A549 (cell line): ENCODE measurements at regions not wholly inside any gene's neighbourhood (a gene's known extent, or its start where the extent isn't known, plus 50 kb on each side); places are given as distances from the start of the nearest gene placed in this dataset.

Experiments
- ATAC-seq, 2 experiments: fragments of 200-7000 bp in 1 of 2; fragments of >200 bp in 1 of 2; cut with Nextera tagmentation in 1 of 2; cut with Tn5 transposase in 1 of 2; 3 replicates each; pipeline versions ENCODE4 v1.8.0 to v1.9.1; 2018 to 2020; ENCODE audit warnings: mild to moderate bottlenecking in 1 of 2, moderate library complexity in 1 of 2
- CTCF ChIA-PET: fragments of 300-600 bp; sonication (Branson Sonifier 250); formaldehyde crosslinking; extraction: SDS; loops from one replicate; lab custom pipeline; 2021; ENCODE audit warnings: antibody characterized with exemption, inconsistent platforms; lab: Yijun Ruan, JAX
- POLR2A ChIA-PET: fragments of 350-600 bp; formaldehyde crosslinking; extraction: SDS; loops from one replicate; lab custom pipeline; 2021; ENCODE audit warnings: antibody characterized with exemption, inconsistent platforms; lab: Yijun Ruan, JAX
- DNase-seq, 2 experiments: peaks; one replicate each; pipeline versions ENCODE4 v3.0.0 to v3.0.0-alpha.2; 2011 to 2016; ENCODE audit warnings: low read depth in 1 of 2, low spot score in 1 of 2
- FAIRE-seq: peaks from 2 replicates; lab custom pipeline; 2011; peaks lifted over from hg19 to GRCh38; lab: Jason Lieb, UNC
- H3K27ac ChIP-seq, 2 experiments: fragments of >200 bp; sonication (Bioruptor Twin); formaldehyde crosslinking; 3 replicates each; pipeline ENCODE4 v1.5.1; 2016 to 2017
- H3K4me1 ChIP-seq: fragments of >200 bp; sonication (Bioruptor Twin); formaldehyde crosslinking; 3 replicates; pipeline ENCODE4 v1.6.1; 2016
- H3K4me2 ChIP-seq: fragments of >200 bp; sonication (Bioruptor Twin); formaldehyde crosslinking; 3 replicates; pipeline ENCODE4 v1.6.1; 2016
- H3K4me3 ChIP-seq: fragments of >200 bp; sonication (Bioruptor Twin); formaldehyde crosslinking; 3 replicates; pipeline ENCODE4 v1.5.1; 2016
- H3K9me3 ChIP-seq: fragments of >200 bp; sonication (Bioruptor Twin); formaldehyde crosslinking; 3 replicates; pipeline ENCODE4 v1.6.1; 2016
- BCL3 ChIP-seq: fragments of >200 bp; sonication (Bioruptor Twin); formaldehyde crosslinking; IDR thresholded peaks from 3 replicates; pipeline ENCODE4 v1.6.1; 2016
- CBX8 ChIP-seq: fragments of 200-600 bp; sonication (generic); IDR thresholded peaks from 2 replicates; pipeline ENCODE4 v1.6.1; 2016
- CHD4 ChIP-seq: fragments of 200-600 bp; sonication (generic); IDR thresholded peaks from 2 replicates; pipeline ENCODE4 v1.6.1; 2016; ENCODE audit warnings: antibody characterized with exemption, mild to moderate bottlenecking, borderline replicate concordance
- CTCF ChIP-seq: fragments of >200 bp; sonication (Bioruptor Twin); formaldehyde crosslinking; IDR thresholded peaks from 3 replicates; pipeline ENCODE4 v1.5.1; 2016
- EHF ChIP-seq: fragments of 250-450 bp; sonication (Bioruptor Pico); IDR thresholded peaks from 2 replicates; pipeline ENCODE4 v1.5.0; 2020; ENCODE audit warnings: mild to moderate bottlenecking
- ELK1 ChIP-seq: fragments of 150-350 bp; IDR thresholded peaks from 2 replicates; pipeline ENCODE4 v1.6.1; 2014; ENCODE audit warnings: low read depth, mild to moderate bottlenecking, low read length
- FOSB ChIP-seq: fragments of 250-450 bp; sonication (Bioruptor Pico); IDR thresholded peaks from 2 replicates; pipeline ENCODE4 v1.5.0; 2020; ENCODE audit warnings: mild to moderate bottlenecking, moderate library complexity
- FOSL2 ChIP-seq, 2 experiments: fragments of 450-650 bp in 1 of 2; fragments of >200 bp in 1 of 2; sonication (Bioruptor Twin) in 1 of 2; formaldehyde crosslinking; IDR thresholded peaks; 2 replicates each; pipeline versions ENCODE4 v1.5.0 to v1.6.1; 2016 to 2020; ENCODE audit warnings: mild to moderate bottlenecking in 1 of 2, moderate library complexity in 1 of 2
- HDAC2 ChIP-seq: fragments of 200-600 bp; sonication (generic); IDR thresholded peaks from 2 replicates; pipeline ENCODE4 v1.6.1; 2016
- HES2 ChIP-seq: fragments of >200 bp; sonication (Bioruptor Twin); formaldehyde crosslinking; IDR thresholded peaks from 2 replicates; pipeline ENCODE4 v1.6.1; 2016
- HEYL ChIP-seq: fragments of 250-450 bp; sonication (Bioruptor Pico); IDR thresholded peaks from 2 replicates; pipeline ENCODE4 v1.8.0; 2021; ENCODE audit warnings: mild to moderate bottlenecking, moderate library complexity
- HMGXB4 ChIP-seq: fragments of 250-450 bp; sonication (Bioruptor Pico); IDR thresholded peaks from 2 replicates; pipeline ENCODE4 v1.5.0; 2021; ENCODE audit warnings: mild to moderate bottlenecking, moderate library complexity, borderline replicate concordance
- JUNB ChIP-seq: fragments of >200 bp; sonication (Bioruptor Twin); formaldehyde crosslinking; IDR thresholded peaks from 2 replicates; pipeline ENCODE4 v1.6.1; 2016
- KDM1A ChIP-seq: fragments of 200-600 bp; sonication (generic); IDR thresholded peaks from 2 replicates; pipeline ENCODE4 v1.6.1; 2016; ENCODE audit warnings: low read depth, mild to moderate bottlenecking
- MAFK ChIP-seq: fragments of 450-650 bp; IDR thresholded peaks from 2 replicates; pipeline ENCODE4 v1.6.1; 2014; ENCODE audit not compliant: partially characterized antibody
- MAX ChIP-seq: IDR thresholded peaks from 2 replicates; pipeline ENCODE4 v1.6.1; 2012
- POLR2AphosphoS2 ChIP-seq: conservative IDR thresholded peaks from 2 replicates; pipeline ENCODE4 v1.6.1; 2012; ENCODE audit warnings: low read length, improper control_type of control experiment, inconsistent platforms
- RAD21 ChIP-seq, 2 experiments: fragments of >200 bp in 1 of 2; sonication (Bioruptor Twin) in 1 of 2; formaldehyde crosslinking in 1 of 2; IDR thresholded peaks in 1 of 2; conservative IDR thresholded peaks in 1 of 2; 2 replicates in 1 of 2; 3 replicates in 1 of 2; pipeline ENCODE4 v1.6.1; 2012 to 2018; ENCODE audit warnings: inconsistent platforms in 1 of 2
- RNF2 ChIP-seq: fragments of 200-600 bp; sonication (generic); IDR thresholded peaks from 2 replicates; pipeline ENCODE4 v1.6.1; 2016; ENCODE audit warnings: low read depth, mild to moderate bottlenecking, antibody characterized with exemption, moderate library complexity, borderline replicate concordance
- TP53 ChIP-seq: fragments of 250-450 bp; sonication (Bioruptor Pico); IDR thresholded peaks from 2 replicates; pipeline ENCODE4 v1.5.0; 2021; ENCODE audit warnings: mild to moderate bottlenecking, moderate library complexity
- ZC3H11A ChIP-seq: fragments of 450-650 bp; IDR thresholded peaks from 2 replicates; pipeline ENCODE4 v1.6.1; 2014; ENCODE audit warnings: antibody characterized with exemption, mild to moderate bottlenecking
- WGBS: methylation state at CpG from one replicate; pipeline ENCODE4 v1.1.6; 2017; ENCODE audit errors: missing lambda C conversion rate; 5-methylcytosine and 5-hydroxymethylcytosine counted together

GRCh38 chr13:78460176-78460575 is 143.2 kb downstream of the POU4F1 start:
- CTCF ChIA-PET: interaction anchor here (0.6 kb wide), 1 partner anchor 210 kb away, joined by 3 read pairs; no protein-coding TSS in a partner anchor
- TF ChIP-seq RAD21 (conservative IDR thresholded peaks at IDR 0.05 in 1 of 2, IDR thresholded peaks at IDR 0.05 in 1 of 2): no peak
- Histone ChIP-seq H3K9me3 (no peaks in the 10 kb centered on the region), H3K4me2 (no peak overlapping the region), H3K4me3 (no peak overlapping the region), H3K27ac (no peak overlapping the region), H3K4me1 (no peaks in the 10 kb centered on the region)
- POLR2A ChIA-PET: no interaction called here
- WGBS: 14% methylated on average over 2 of the region's 2 CpGs
- FAIRE-seq: no peak
- no peak for ATAC-seq
- no peak for DNase-seq

- 29% methylated on average over 4 of the region's 4 CpGs for WGBS
- no peak for FAIRE-seq
Measured at GRCh38 chr13:78443839-78444238, 159.5 kb downstream of the POU4F1 start.

GRCh38 chr13:78437781-78438180 is 165.6 kb downstream of the POU4F1 start:
- H3K4me2 ChIP-seq: no peak overlapping the region
- POLR2A ChIA-PET: no interaction called here
- DNase-seq (no peak), FAIRE-seq (no peak), ATAC-seq (no peak)
- H3K27ac ChIP-seq: no peak overlapping the region
- TF ChIP-seq ELK1: no peak
- no peak for TF ChIP-seq TP53 (CRISPR knock-in tag)
- TF ChIP-seq HES2: no peak
- TF ChIP-seq JUNB: no peak
- TF ChIP-seq HDAC2: no peak
- no peak for TF ChIP-seq BCL3
- TF ChIP-seq KDM1A: no peak
- TF ChIP-seq MAX: no peak
- no peak for TF ChIP-seq MAFK
- TF ChIP-seq ZC3H11A: no peak
- TF ChIP-seq FOSL2 (IDR thresholded peaks at IDR 0.05): no peak
- TF ChIP-seq FOSL2 (CRISPR knock-in tag; IDR thresholded peaks at IDR 0.05): no peak
- TF ChIP-seq EHF (CRISPR knock-in tag): no peak
- no peak for TF ChIP-seq POLR2AphosphoS2
- TF ChIP-seq CTCF: no peak
- TF ChIP-seq RAD21 (conservative IDR thresholded peaks at IDR 0.05 in 1 of 2, IDR thresholded peaks at IDR 0.05 in 1 of 2): no peak
- no peaks in the 10 kb centered on the region for H3K4me1 ChIP-seq
- 21% methylated on average over 4 of the region's 4 CpGs for WGBS
- no peaks in the 10 kb centered on the region for H3K9me3 ChIP-seq
- CTCF ChIA-PET: no interaction called here
- H3K4me3 ChIP-seq: no peak overlapping the region

More at GRCh38 chr13:78443839-78444238, 159.5 kb downstream of the POU4F1 start:
- DNase-seq: no peak
- no peaks in the 10 kb centered on the region for H3K4me1 ChIP-seq
- ChIA-PET POLR2A (no interaction called here), CTCF (no interaction called here)
- no peak for TF ChIP-seq FOSB (CRISPR knock-in tag)
- no peak for TF ChIP-seq HMGXB4 (CRISPR knock-in tag)
- TF ChIP-seq CHD4: no peak
- no peak for TF ChIP-seq CBX8
- no peak for TF ChIP-seq RNF2
- TF ChIP-seq HEYL (CRISPR knock-in tag): no peak
- peak; percentile 59 for TF ChIP-seq MAFK
- H3K4me3 ChIP-seq: no peak overlapping the region
- no peaks in the 10 kb centered on the region for H3K9me3 ChIP-seq
- ATAC-seq: no peak
- H3K4me2 ChIP-seq: no peak overlapping the region
- H3K27ac ChIP-seq: no peak overlapping the region
